HG03457 (cell line): ENCODE measurements at regions not wholly inside any gene's neighbourhood (a gene's known extent, or its start where the extent isn't known, plus 50 kb on each side); places are given as distances from the start of the nearest gene placed in this dataset.

Source experiments
- ATAC-seq: cut with Tn5 transposase; IDR thresholded peaks from one replicate; pipeline ENCODE4 v1.9.1; 2021; ENCODE audit warnings: moderate number of reproducible peaks; ENCODE audit not compliant: unreplicated experiment

DNA sequence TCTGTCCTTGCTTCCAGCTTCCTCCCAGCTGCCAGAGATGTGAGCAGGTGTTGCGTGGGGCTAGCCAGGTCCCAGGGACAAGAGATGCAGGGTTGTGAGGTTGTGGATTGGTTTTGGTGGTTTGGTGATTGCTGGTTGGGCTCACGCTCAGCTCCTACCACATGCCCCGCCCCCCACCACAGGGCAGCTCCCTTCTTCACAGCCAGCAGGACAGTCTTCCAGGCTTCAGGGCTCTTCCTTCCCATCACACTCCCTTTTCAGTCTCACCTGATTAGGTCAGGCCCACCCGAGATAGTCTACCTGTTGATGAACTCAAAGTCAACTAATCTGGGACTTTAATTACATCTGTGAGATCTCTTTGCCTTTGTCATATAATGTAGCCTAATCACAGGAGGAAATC is 52.0 kb upstream of the GLI2 start:
- ATAC-seq, result no peak

DNA sequence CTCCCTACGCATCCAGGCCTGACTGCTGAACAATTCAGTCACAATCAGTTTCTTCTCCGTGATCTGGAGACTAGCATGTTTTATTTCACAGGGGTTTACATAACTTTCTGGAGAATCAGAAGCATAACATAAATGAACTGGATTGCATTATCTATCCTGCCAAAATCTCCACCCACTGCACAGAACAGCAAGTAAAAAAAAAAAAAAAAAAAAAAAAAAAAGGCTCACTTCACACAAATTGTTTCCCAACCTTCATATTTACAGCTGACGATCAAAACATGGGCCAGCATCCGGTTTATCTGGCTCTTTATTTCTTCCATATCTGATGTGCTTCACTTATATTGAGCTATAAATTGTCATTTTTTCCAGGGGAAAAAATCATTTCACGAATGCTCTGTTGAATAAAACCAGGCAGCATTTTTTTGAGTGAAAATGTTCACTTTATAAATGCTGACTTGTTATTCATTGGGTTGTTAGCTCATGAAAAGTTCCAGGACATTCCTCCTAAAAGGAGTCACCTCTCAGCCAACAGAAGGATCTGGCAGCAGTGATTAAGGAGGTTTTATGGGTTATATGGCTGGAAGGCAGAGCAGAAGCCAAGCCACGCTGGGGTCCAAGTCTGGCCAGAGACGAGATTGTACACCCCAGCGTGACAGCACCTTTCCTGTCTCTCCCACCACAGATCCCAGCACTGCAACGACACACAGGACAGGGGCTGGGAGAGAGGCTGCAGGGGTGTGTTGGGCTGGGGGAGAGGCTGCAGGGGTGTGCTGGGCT is 51.2 kb upstream of the GLI2 start:
- no peak for ATAC-seq

DNA sequence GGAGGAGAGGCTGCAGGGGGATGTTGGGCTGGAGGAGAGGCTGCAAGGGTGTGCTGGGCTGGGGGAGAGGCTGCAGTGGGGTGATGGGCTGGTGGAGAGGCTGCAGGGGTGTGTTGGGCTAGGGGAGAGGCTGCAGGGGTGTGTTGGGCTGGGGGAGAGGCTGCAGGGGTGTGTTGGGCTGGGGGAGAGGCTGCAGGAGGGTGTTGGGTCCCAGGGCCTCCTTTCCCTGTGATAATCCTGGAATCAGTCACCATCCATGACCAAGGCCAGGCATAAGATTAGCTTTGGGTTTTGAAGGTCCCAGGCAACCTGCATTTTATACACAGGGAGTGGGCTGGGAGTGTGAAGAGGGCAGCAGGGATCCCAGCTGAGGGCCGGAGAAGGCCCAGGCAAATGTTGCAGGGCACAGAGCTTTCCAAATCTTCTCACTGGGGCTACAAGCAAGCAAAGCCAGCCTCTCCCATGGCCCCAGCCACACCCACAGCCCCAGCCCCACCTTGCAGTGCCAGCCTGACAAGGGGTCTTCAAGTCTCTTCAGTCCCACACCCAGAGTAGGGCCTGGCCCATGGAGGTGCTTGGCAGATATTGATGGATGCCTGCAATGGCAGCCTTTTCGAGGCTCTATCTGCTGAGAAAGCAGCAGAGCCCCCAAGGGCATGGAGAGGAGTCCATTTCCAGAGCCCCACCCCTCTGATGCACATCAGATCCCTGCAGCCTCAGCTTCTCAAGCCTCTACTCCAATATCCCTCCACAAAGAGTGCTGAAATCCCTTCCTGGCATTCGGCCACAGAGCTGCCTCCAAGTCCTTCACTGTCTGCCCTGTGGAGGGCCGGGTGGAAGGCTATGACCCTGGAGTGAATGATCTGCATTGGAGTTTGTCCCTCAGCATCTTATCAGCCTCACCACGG is 50.3 kb upstream of the GLI2 start:
- no peak for ATAC-seq
